Muscle layer of duodenum (tissue), 2 donors: ENCODE measurements at regions not wholly inside any gene's neighbourhood (a gene's known extent, or its start where the extent isn't known, plus 50 kb on each side); places are given as distances from the start of the nearest gene placed in this dataset.
"Not testable (repeated sequence)": the region's sequence is repeated elsewhere in the genome, so short reads cannot be mapped to it uniquely, and the experiment has no call there.

Experiments
- H3K27ac ChIP-seq: one replicate; pipeline ENCODE4 v1.7.0; 2013; ENCODE audit warnings: mild to moderate bottlenecking, low read length
- H3K27me3 ChIP-seq: one replicate; pipeline ENCODE4 v1.7.0; 2013; ENCODE audit warnings: low read depth, mild to moderate bottlenecking, control low read depth, low read length
- H3K36me3 ChIP-seq, 2 donors: one replicate each; pipeline ENCODE4 v1.7.0; 2013; ENCODE audit warnings: low read length in 2 of 2, control low read depth in 1 of 2, mild to moderate bottlenecking in 1 of 2; ENCODE audit not compliant: insufficient read depth in 2 of 2, control insufficient read depth in 1 of 2
- H3K4me1 ChIP-seq, 2 donors: one replicate each; pipeline ENCODE4 v1.7.0; 2013; ENCODE audit warnings: low read length in 2 of 2, mild to moderate bottlenecking in 2 of 2, control low read depth in 1 of 2, moderate library complexity in 1 of 2; ENCODE audit not compliant: insufficient read depth in 2 of 2, control insufficient read depth in 1 of 2
- H3K4me3 ChIP-seq, 2 donors: one replicate each; pipeline ENCODE4 v1.7.0; 2013; ENCODE audit warnings: low read length in 2 of 2, low read depth in 1 of 2, mild to moderate bottlenecking in 1 of 2
- H3K9me3 ChIP-seq, 2 donors: one replicate each; pipeline ENCODE4 v1.7.0; 2013; ENCODE audit warnings: low read length in 2 of 2, control low read depth in 1 of 2, mild to moderate bottlenecking in 1 of 2; ENCODE audit not compliant: control insufficient read depth in 1 of 2
- donor health status: healthy.

GRCh38 chr2:198558176-198558575 lies 753.8 kb downstream of the PLCL1 start:
- Histone ChIP-seq H3K36me3 (no peaks in the 10 kb centered on the region), H3K4me3 (no peak overlapping the region), H3K4me1 (no peaks in the 10 kb centered on the region), H3K9me3 (peaks cover 0 to 12% of the 10 kb centered on the region in 2 donors), H3K27ac (no peak overlapping the region), H3K27me3 (no peaks in the 10 kb centered on the region)

GRCh38 chr2:198546122-198546521 lies 741.7 kb downstream of the PLCL1 start:
- H3K27ac ChIP-seq = no peak overlapping the region
- H3K27me3 ChIP-seq = no peaks in the 10 kb centered on the region
- no peaks in the 10 kb centered on the region for H3K9me3 ChIP-seq
- H3K4me1 ChIP-seq = no peaks in the 10 kb centered on the region
- H3K36me3 ChIP-seq = no peaks in the 10 kb centered on the region
- H3K4me3 ChIP-seq = no peak overlapping the region

GRCh38 chr2:198545411-198545810 lies 741.0 kb downstream of the PLCL1 start:
- no peaks in the 10 kb centered on the region for H3K9me3 ChIP-seq
- no peaks in the 10 kb centered on the region for H3K4me1 ChIP-seq
- H3K27me3 ChIP-seq = no peaks in the 10 kb centered on the region
- no peak overlapping the region for H3K4me3 ChIP-seq
- no peak overlapping the region for H3K27ac ChIP-seq
- H3K36me3 ChIP-seq = no peaks in the 10 kb centered on the region

- H3K27ac ChIP-seq = no peak overlapping the region
- H3K4me1 ChIP-seq = no peaks in the 10 kb centered on the region
- no peaks in the 10 kb centered on the region for H3K9me3 ChIP-seq
- H3K36me3 ChIP-seq = no peaks in the 10 kb centered on the region
- H3K4me3 ChIP-seq = no peak overlapping the region
- H3K27me3 ChIP-seq = no peaks in the 10 kb centered on the region
Measured at GRCh38 chr2:198544461-198544860, 740.1 kb downstream of the PLCL1 start.

GRCh38 chr2:198534756-198535155 lies 730.4 kb downstream of the PLCL1 start:
- no peaks in the 10 kb centered on the region for H3K4me1 ChIP-seq
- H3K27ac ChIP-seq = no peak overlapping the region
- no peaks in the 10 kb centered on the region for H3K27me3 ChIP-seq
- no peaks in the 10 kb centered on the region for H3K36me3 ChIP-seq
- H3K4me3 ChIP-seq = no peak overlapping the region
- H3K9me3 ChIP-seq = no peaks in the 10 kb centered on the region

- no peaks in the 10 kb centered on the region for H3K36me3 ChIP-seq
- H3K4me3 ChIP-seq = no peak overlapping the region
- no peak overlapping the region for H3K27ac ChIP-seq
Measured at GRCh38 chr2:198525211-198525969, 721.0 kb downstream of the PLCL1 start.

GRCh38 chr2:198523710-198524109 lies 719.3 kb downstream of the PLCL1 start:
- Histone ChIP-seq H3K9me3 (no peaks in the 10 kb centered on the region), H3K4me3 (no peak overlapping the region), H3K27ac (no peak overlapping the region), H3K27me3 (no peaks in the 10 kb centered on the region), H3K4me1 (no peaks in the 10 kb centered on the region), H3K36me3 (no peaks in the 10 kb centered on the region)

More at GRCh38 chr2:198525211-198525969, 721.0 kb downstream of the PLCL1 start:
- Histone ChIP-seq H3K9me3 (no peaks in the 10 kb centered on the region), H3K4me1 (no peaks in the 10 kb centered on the region), H3K27me3 (no peaks in the 10 kb centered on the region)

- Histone ChIP-seq H3K36me3 (no peaks in the 10 kb centered on the region), H3K27me3 (no peaks in the 10 kb centered on the region), H3K9me3 (no peaks in the 10 kb centered on the region), H3K27ac (no peak overlapping the region), H3K4me1 (no peaks in the 10 kb centered on the region), H3K4me3 (no peak overlapping the region)
Measured at GRCh38 chr2:198518935-198519334, 714.5 kb downstream of the PLCL1 start.

GRCh38 chr2:198517976-198518375 lies 713.6 kb downstream of the PLCL1 start:
- no peaks in the 10 kb centered on the region for H3K27me3 ChIP-seq
- no peaks in the 10 kb centered on the region for H3K9me3 ChIP-seq
- H3K27ac ChIP-seq = no peak overlapping the region
- no peaks in the 10 kb centered on the region for H3K4me1 ChIP-seq
- H3K4me3 ChIP-seq = no peak overlapping the region
- no peaks in the 10 kb centered on the region for H3K36me3 ChIP-seq

GRCh38 chr2:198508610-198509009 lies 704.2 kb downstream of the PLCL1 start:
- not testable (repeated sequence) for H3K27me3 ChIP-seq, H3K4me3 ChIP-seq, H3K9me3 ChIP-seq, H3K4me1 ChIP-seq, H3K27ac ChIP-seq, H3K36me3 ChIP-seq

GRCh38 chr2:198499539-198499938 lies 695.1 kb downstream of the PLCL1 start:
- Histone ChIP-seq H3K4me1 (no peaks in the 10 kb centered on the region), H3K9me3 (no peaks in the 10 kb centered on the region), H3K27me3 (no peaks in the 10 kb centered on the region), H3K36me3 (no peaks in the 10 kb centered on the region), H3K4me3 (no peak overlapping the region), H3K27ac (no peak overlapping the region)

GRCh38 chr2:198498516-198498915 lies 694.1 kb downstream of the PLCL1 start:
- H3K4me1 ChIP-seq = no peaks in the 10 kb centered on the region
- H3K36me3 ChIP-seq = no peaks in the 10 kb centered on the region
- H3K27ac ChIP-seq = no peak overlapping the region
- no peaks in the 10 kb centered on the region for H3K9me3 ChIP-seq
- no peaks in the 10 kb centered on the region for H3K27me3 ChIP-seq
- no peak overlapping the region for H3K4me3 ChIP-seq
